ENCODE measurements at regions not wholly inside any gene's neighbourhood (a gene's known extent, or its start where the extent isn't known, plus 50 kb on each side); places are given as distances from the start of the nearest gene placed in this dataset.

DNA sequence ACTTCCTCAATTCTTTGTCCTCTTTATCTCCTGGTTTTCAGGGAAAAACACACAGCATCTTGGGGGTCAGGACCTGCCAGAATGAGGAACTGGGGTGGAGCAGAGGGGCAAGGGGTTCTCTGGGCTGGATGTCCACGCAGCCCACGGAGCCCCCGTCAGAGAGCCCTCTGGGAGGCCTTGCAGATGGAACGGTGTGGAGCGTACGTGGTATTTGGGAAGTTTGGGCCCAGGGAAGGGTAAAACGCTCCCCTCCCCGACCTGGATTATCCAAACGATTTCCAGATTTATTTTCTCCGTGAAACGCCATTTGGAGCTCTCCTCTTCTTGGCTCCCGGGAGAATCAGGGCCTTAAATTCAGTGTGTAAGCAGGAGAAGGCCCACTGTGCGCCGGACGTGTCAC lies 51.7 kb upstream of the ZNF536 start:
- TF ChIP-seq, protein P1, sequence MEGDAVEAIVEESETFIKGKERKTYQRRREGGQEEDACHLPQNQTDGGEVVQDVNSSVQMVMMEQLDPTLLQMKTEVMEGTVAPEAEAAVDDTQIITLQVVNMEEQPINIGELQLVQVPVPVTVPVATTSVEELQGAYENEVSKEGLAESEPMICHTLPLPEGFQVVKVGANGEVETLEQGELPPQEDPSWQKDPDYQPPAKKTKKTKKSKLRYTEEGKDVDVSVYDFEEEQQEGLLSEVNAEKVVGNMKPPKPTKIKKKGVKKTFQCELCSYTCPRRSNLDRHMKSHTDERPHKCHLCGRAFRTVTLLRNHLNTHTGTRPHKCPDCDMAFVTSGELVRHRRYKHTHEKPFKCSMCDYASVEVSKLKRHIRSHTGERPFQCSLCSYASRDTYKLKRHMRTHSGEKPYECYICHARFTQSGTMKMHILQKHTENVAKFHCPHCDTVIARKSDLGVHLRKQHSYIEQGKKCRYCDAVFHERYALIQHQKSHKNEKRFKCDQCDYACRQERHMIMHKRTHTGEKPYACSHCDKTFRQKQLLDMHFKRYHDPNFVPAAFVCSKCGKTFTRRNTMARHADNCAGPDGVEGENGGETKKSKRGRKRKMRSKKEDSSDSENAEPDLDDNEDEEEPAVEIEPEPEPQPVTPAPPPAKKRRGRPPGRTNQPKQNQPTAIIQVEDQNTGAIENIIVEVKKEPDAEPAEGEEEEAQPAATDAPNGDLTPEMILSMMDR (IDR thresholded peaks at IDR 0.05): no peak
- TF ChIP-seq POLR2A (IDR thresholded peaks at IDR 0.05): no peak

Measured in tibial nerve (tissue), 3 donors.